GM21737 (cell line): ENCODE measurements at regions not wholly inside any gene's neighbourhood (a gene's known extent, or its start where the extent isn't known, plus 50 kb on each side); places are given as distances from the start of the nearest gene placed in this dataset.

ENCODE experiments used
- ATAC-seq: cut with Tn5 transposase; IDR thresholded peaks from one replicate; pipeline ENCODE4 v1.9.1; 2021; ENCODE audit warnings: mild to moderate bottlenecking, moderate library complexity; ENCODE audit not compliant: unreplicated experiment

- ATAC-seq, result no peak
Observed at GRCh38 chr1:25061261-25061995, 131.4 kb upstream of the RUNX3 start.

DNA sequence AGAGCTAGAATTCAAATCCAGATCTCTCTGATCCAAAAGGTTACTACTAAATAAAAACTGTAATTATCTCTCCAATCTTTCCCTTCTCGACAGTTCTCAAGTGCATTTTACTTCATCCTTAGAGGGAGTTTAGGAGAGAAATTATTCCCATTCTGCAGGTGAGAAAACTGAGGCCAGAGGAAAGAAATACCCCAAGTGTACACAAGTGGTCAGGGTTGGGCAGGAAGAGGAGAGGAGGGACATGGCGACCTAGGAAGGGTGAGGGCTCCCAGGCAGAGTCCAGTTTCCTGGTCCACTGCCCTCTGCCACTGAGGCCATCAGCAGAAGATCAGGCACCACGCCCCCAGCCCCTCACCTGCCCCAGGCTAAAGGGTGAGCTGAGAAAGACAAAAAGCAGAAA is 127.1 kb upstream of the RUNX3 start:
- ATAC-seq, result no peak

GRCh38 chr1:25056536-25056935 is 126.5 kb upstream of the RUNX3 start:
- no peak for ATAC-seq

GRCh38 chr1:25055961-25056360 is 125.9 kb upstream of the RUNX3 start:
- no peak for ATAC-seq

- no peak for ATAC-seq
Observed at GRCh38 chr1:25055324-25055780, 125.3 kb upstream of the RUNX3 start.

DNA sequence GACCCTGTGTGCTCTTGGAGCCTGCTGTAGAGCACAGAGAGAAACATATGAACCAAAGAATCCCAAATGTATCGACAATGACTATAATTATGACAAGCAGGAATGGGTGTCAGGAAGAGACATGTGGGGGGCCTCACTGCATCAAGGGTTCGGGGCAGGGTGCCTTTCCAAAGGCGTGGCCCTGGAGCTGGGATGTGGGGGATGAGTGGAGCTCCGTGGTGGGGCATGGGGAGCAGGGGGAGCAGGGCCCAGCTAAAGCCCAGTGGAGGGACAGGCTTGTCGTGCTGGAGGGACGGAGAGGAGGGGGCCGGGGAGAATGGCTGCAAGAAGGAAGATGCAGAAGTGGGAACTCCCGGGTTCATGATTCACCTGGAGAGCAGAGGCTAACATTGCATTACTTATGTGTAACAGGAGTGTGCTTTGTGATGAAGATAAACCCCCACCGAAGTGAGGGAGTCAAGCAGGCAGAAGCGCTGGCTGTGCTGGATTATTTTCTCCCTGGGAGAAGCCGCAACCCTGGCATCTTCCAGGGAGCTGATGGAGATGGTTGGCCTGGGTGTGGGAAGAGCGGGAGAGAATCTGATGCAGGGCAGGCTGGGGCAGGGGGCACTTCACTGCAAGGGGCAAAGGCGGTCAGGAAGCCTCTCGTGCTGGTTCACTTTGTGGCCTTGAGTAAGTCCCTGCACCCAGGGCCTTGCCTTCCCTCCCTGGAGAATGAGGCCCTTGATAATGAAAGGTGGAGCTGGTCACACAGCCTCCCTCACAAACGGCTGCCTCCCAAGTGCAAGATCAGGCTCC is 124.6 kb upstream of the RUNX3 start:
- ATAC-seq, result no peak

DNA sequence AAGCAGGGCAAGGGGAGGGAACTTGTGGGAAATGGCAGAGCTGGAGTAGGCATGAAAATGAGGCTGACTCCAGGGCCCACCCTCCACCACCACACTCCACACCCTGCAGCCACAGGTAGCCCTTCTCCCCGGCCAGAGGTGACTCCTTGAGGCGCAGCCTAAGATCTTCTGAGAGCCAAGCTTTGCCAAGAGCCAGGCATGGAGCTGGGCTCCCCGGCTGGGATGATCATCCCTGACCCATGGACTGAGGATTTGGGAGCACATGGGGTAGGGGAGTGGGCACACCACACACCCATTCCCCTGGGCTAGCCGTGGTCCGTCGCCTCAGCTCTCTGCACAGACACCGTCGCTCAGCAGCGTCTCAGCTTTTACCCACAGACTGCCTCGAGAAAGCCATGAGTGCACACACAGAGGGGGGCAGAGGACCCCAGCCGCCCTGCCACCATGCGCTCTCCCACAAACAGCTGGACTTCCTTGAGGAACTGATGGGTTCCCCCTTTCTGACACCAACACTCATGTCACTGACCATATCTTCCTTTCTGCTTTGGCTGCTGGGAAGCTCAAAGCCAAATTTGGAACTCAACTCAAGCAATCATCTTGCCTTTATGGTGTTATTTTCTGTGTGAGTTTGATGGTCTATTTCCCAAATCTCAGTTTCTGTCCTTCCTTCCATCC is 123.6 kb upstream of the RUNX3 start:
- ATAC-seq, result no peak

DNA sequence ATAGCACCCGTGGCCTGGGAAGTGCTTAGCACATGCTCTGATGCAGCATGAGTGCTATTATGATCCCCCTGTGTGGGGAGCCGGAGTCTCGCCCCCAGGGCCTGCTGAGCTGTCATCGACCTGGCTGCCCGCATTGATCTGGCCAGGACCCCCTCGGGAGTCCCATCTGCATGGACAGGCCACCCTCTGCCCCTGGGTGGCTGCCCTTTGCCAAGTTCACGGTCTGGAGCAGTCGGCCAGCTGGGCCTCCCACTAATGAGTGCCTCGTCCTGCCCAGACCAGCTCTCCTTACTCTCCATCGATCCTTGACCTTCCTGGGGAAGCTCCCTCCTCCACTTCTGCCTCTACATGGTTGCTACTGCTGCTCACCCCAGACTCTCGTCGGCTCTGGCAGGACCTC is 121.8 kb upstream of the RUNX3 start:
- ATAC-seq, result no peak

GRCh38 chr1:25051504-25051903 is 121.4 kb upstream of the RUNX3 start:
- no peak for ATAC-seq

DNA sequence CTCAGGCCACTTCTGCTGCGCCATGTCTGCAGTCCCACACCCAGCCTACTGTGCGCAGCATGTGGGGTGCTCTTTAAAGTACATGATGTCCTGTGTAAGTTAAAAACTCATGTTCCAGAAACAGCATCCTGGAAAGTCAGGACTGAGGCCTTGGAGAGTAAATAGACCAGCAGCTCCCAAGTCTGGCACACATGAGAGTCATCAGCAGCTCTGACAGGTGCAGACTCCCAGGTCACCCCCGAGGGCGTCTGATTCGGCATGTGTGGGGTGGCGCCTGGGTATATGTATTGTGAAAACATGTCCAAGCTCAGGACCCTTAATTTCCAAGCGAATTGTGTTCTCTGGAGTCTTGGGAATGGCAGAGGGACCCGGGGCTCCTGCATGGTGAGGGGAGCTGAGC is 120.1 kb upstream of the RUNX3 start:
- no peak for ATAC-seq

DNA sequence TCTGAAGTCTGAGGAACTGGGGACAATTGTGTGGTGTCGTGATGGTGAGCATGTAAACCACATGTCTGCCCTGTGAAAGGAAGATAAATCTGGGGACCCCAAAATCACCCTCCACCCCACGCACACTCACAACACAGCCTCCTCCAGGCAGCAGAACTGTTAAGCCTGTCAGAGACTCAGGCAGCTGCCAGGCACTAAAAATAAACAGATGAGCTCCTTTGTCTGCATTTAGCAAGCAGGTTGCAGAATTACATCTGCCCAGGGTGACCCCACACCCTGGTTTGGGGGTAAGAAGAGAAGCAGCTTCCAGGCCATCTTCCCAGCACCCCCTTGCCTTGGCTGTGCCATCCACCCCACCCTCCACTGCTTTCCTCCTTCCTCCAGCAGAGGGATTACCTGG is 119.1 kb upstream of the RUNX3 start:
- ATAC-seq, result no peak

DNA sequence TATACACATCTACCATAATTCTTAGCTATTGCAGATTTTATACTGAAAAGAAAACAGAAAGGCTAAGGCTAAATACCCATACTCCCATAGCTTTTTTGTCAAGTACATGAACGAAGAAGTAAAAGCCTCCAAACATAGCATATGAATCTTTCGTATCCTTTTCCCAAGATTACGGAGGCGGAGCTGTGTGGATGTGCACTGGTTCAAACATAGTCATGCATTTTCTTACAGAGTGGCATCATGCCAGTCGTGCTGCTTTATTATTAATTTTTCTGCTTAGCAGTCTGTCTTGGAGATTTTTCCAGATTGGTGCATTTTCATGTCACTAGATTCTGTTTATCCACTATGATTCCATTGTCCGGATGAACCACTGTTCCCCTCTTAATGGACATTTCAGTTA is 118.7 kb upstream of the RUNX3 start:
- ATAC-seq, result no peak

DNA sequence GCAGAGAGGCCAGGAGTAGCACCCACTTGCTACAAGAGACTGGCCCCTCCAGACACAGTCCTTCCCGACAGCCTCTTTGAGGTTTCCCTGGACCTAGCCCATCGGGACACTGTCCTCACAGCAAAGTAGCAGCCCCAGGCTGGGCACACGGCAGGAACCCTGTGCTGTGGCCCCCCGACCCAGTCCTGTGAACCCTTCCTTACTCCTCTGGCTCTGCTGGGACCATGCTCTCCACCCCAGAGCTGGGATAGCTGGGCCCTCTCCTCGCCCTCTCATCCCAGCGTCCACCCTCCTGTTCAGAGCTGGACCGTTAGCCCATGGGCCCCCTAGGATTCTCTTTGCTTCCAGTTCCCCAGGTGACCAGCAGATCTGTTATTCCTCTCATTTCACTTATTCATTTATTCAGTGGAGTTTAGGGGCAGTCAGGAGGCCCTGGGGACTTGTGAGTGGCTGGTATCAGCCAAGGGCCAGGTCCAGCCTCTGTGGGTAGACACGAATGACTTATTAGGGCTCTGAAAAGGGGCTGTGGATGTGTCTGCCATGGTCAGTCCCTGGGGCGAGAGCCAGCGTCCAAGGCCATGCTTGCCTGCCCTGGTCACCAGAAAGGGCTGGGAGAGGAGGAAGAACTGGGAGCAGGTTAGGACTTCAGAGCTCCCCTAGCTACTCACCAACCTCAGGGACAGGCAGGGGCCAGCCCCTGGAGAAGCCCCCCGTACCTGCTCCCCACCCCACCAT is 117.6 kb upstream of the RUNX3 start:
- ATAC-seq, result no peak

GRCh38 chr1:25046194-25046532 is 116.1 kb upstream of the RUNX3 start:
- no peak for ATAC-seq

GRCh38 chr1:25045480-25046193 is 115.6 kb upstream of the RUNX3 start:
- no peak for ATAC-seq

DNA sequence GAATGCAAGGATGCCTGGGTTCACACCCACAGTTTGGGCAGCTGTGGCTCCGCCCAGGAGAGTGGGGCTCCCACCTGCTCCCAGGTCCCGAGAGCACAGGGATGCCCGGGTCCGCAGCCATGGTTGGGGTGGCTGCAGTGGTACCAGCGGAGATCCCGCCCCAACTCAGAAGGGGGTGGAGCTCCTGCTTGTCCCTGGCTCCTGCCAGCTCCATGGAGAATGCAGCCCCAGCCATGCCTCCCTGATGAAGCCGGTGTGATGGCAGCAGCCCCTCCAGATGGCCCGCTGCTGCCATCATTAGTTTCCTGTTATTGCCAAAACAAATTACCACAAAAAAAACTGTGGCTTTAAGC is 113.1 kb upstream of the RUNX3 start:
- no peak for ATAC-seq

DNA sequence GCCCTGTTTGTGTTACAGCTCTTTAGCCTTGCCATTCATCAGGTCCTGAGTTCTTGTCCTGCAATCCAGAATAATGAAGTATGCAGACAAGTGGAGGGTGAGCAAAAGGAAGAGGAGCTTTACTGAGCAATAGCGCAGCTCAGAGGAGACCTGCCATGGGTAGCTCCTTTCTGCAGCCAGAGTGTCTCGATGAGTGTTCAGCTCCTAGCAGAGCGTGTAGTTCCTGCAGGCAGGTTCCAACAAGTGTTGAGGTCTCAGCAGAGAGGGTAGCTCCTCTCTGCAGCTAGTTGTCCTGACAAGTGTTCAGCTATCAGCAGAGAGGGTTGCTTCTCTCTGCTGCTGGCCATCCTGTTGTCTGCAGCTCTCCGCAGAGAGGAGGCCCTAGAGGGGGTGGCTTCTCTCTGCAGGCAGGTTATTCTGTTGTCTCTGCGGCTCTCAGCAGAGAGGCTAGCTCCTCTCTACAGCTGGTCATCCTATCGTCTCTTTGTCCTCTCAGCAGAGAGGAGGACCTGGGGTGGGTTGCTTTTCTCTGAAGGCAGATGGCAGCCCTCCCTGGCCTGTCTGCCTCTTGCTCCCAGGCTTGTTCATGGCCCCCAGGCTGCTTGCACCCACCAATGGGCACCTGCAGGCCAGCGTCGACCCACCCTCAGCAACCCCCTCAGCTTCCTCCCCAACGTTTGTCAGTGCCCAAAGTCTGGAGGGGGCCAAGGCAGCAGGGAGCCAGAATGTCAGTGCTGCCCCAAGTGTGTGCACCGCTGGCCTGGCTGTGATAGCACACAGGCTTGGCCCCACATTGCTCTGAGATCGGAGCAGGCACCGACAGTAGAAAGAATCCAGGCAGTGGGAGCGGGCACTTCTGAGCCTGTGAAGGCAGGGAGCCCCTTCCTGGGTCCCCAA is 112.5 kb upstream of the RUNX3 start:
- ATAC-seq, result no peak

DNA sequence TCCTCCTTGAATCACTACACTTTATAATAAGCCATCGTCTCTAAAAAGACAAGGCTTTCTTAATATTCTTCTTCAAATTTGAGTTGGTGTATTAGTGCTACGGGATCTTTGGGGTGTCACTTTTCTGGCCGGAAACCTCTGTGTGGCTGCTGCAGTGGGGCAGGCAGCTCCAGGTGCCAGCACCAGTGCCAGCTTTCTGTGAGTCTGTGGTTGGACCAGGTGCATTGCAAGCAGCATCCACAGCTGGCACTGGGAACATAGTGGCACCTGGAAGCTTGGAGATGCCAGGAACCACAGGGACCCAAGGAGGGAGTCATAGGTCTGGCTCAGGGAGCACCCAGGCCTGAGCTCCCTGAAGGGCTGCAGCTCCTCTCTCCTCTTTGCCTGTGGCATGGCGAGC is 111.8 kb upstream of the RUNX3 start:
- ATAC-seq, result no peak

DNA sequence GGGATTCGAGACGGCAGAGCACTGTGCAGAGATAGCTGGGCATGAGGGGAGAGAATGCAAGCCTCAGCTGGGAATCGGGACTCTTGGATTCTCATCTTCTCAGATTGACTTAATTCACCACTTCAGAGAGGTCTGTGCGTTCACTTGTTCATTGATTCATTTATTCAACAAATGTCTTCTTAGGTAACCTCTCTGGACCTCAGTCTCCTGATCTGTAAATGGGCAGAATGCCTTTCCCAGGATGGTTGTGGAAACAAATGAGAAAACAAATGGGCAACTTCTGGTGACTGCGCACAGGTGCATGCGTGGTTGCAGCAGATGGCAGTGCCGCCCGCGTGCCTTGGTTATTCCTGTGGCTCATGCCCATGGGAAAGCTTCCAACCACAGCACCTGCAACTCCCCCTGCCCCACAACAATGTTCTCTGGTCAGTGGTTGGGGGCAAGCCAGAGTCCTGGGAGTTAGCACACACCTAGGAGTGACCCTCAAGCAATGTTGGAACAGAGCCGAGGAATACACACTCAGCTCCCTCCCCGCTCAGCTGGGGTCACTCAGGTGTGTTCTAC is 110.1 kb upstream of the RUNX3 start:
- no peak for ATAC-seq
